ENCODE measurements at regions not wholly inside any gene's neighbourhood (a gene's known extent, or its start where the extent isn't known, plus 50 kb on each side); places are given as distances from the start of the nearest gene placed in this dataset.

DNA sequence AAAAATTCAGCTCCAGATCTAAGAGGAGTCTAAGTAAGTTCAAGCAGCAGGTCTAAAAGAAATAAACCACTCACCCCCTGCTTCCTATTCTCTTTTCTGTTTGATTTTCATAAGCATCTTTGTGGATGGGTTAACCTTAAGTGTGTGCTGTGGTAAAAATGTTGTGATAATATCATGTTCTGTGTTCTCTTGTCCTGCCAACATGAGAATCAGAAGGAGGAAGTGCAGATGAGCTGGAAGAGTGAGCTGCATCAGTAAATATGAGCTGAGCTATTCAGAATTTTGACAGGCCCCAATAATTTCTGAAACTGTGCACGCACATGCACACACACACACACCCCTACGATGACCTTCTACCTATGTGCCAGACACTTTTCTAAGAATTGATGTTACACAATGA is 186.5 kb upstream of the ANKRD55 start:
- TF ChIP-seq, protein P1, sequence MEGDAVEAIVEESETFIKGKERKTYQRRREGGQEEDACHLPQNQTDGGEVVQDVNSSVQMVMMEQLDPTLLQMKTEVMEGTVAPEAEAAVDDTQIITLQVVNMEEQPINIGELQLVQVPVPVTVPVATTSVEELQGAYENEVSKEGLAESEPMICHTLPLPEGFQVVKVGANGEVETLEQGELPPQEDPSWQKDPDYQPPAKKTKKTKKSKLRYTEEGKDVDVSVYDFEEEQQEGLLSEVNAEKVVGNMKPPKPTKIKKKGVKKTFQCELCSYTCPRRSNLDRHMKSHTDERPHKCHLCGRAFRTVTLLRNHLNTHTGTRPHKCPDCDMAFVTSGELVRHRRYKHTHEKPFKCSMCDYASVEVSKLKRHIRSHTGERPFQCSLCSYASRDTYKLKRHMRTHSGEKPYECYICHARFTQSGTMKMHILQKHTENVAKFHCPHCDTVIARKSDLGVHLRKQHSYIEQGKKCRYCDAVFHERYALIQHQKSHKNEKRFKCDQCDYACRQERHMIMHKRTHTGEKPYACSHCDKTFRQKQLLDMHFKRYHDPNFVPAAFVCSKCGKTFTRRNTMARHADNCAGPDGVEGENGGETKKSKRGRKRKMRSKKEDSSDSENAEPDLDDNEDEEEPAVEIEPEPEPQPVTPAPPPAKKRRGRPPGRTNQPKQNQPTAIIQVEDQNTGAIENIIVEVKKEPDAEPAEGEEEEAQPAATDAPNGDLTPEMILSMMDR (IDR thresholded peaks at IDR 0.05): no peak
- no peak for TF ChIP-seq RAD21 (IDR thresholded peaks at IDR 0.05; ENCODE audit: low read length)
- no peak for TF ChIP-seq USF2 (IDR thresholded peaks at IDR 0.05; ENCODE audit: borderline replicate concordance, low read depth, low read length)
- TF ChIP-seq RCOR1 (IDR thresholded peaks at IDR 0.05; ENCODE audit: low read length): no peak
- no peak for TF ChIP-seq SIN3A (IDR thresholded peaks at IDR 0.05; ENCODE audit: borderline replicate concordance, low read depth, low read length)
- TF ChIP-seq TEAD4 (IDR thresholded peaks at IDR 0.05; ENCODE audit: borderline replicate concordance, insufficient read depth): no peak
